ENCODE measurements at regions not wholly inside any gene's neighbourhood (a gene's known extent, or its start where the extent isn't known, plus 50 kb on each side); places are given as distances from the start of the nearest gene placed in this dataset.

DNA sequence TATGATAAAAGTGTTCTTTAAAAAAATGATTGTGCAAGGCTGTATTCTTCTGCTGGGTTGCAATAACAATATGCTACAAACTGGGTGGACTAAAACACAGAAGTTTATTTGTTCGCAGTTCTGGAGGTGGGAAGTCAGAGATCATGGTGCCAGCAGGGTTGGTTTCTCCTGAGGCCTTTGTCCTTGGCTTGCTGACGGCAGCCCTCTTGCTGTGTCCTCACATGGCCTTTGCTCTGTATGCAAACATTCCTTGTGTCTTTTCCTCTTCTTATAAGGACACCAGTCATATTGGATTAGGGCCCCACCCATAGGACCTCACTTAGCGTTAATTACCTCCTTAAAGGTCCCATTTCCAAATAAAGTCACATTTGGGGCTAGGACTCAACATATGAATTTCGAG, 220.4 kb downstream of the SAMD5 start:
- TF ChIP-seq, protein P1, sequence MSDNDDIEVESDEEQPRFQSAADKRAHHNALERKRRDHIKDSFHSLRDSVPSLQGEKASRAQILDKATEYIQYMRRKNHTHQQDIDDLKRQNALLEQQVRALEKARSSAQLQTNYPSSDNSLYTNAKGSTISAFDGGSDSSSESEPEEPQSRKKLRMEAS (IDR thresholded peaks at IDR 0.05) = no peak
- TF ChIP-seq ZFX (IDR thresholded peaks at IDR 0.05) (no peak), YY1 (IDR thresholded peaks at IDR 0.05; ENCODE audit: extremely low read depth, insufficient replicate concordance, low read depth, low read length) (no peak), SP1 (IDR thresholded peaks at IDR 0.05; ENCODE audit: low read depth) (no peak), JUND (IDR thresholded peaks at IDR 0.05) (no peak), EGR1 (IDR thresholded peaks at IDR 0.05; ENCODE audit: low read depth) (no peak), SRF (IDR thresholded peaks at IDR 0.05; ENCODE audit: low read depth) (no peak), POLR2A (IDR thresholded peaks at IDR 0.05; ENCODE audit: borderline replicate concordance, extremely low read depth, insufficient read depth, insufficient read length) (no peak), ZNF274 (IDR thresholded peaks at IDR 0.05; ENCODE audit: low read depth, low read length) (no peak), CBX3 (IDR thresholded peaks at IDR 0.05; ENCODE audit: low read depth) (no peak), RAD21 (IDR thresholded peaks at IDR 0.05; ENCODE audit: low read depth) (no peak), TCF7L2 (IDR thresholded peaks at IDR 0.05; ENCODE audit: borderline replicate concordance, extremely low read depth, insufficient read depth, insufficient read length) (no peak), EZH2 (IDR thresholded peaks at IDR 0.05) (no peak), ELF1 (IDR thresholded peaks at IDR 0.05; ENCODE audit: borderline replicate concordance, low read depth) (no peak), EZH2phosphoT487 (IDR thresholded peaks at IDR 0.05; ENCODE audit: borderline replicate concordance) (no peak), FOSL1 (IDR thresholded peaks at IDR 0.05; ENCODE audit: low read depth) (no peak)
- TF ChIP-seq, protein P2, sequence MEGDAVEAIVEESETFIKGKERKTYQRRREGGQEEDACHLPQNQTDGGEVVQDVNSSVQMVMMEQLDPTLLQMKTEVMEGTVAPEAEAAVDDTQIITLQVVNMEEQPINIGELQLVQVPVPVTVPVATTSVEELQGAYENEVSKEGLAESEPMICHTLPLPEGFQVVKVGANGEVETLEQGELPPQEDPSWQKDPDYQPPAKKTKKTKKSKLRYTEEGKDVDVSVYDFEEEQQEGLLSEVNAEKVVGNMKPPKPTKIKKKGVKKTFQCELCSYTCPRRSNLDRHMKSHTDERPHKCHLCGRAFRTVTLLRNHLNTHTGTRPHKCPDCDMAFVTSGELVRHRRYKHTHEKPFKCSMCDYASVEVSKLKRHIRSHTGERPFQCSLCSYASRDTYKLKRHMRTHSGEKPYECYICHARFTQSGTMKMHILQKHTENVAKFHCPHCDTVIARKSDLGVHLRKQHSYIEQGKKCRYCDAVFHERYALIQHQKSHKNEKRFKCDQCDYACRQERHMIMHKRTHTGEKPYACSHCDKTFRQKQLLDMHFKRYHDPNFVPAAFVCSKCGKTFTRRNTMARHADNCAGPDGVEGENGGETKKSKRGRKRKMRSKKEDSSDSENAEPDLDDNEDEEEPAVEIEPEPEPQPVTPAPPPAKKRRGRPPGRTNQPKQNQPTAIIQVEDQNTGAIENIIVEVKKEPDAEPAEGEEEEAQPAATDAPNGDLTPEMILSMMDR (IDR thresholded peaks at IDR 0.05 in 2 of 3, conservative IDR thresholded peaks at IDR 0.05 in 1 of 3; ENCODE audit: borderline replicate concordance in 1 of 3, insufficient read depth in 1 of 3, low read depth in 2 of 3, low read length in 2 of 3) = no peak
- TF ChIP-seq, protein P3, sequence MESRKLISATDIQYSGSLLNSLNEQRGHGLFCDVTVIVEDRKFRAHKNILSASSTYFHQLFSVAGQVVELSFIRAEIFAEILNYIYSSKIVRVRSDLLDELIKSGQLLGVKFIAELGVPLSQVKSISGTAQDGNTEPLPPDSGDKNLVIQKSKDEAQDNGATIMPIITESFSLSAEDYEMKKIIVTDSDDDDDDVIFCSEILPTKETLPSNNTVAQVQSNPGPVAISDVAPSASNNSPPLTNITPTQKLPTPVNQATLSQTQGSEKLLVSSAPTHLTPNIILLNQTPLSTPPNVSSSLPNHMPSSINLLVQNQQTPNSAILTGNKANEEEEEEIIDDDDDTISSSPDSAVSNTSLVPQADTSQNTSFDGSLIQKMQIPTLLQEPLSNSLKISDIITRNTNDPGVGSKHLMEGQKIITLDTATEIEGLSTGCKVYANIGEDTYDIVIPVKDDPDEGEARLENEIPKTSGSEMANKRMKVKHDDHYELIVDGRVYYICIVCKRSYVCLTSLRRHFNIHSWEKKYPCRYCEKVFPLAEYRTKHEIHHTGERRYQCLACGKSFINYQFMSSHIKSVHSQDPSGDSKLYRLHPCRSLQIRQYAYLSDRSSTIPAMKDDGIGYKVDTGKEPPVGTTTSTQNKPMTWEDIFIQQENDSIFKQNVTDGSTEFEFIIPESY (IDR thresholded peaks at IDR 0.05; ENCODE audit: extremely low read depth, insufficient replicate concordance, low read length) = no peak
- TF ChIP-seq, protein P4, sequence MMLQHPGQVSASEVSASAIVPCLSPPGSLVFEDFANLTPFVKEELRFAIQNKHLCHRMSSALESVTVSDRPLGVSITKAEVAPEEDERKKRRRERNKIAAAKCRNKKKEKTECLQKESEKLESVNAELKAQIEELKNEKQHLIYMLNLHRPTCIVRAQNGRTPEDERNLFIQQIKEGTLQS (IDR thresholded peaks at IDR 0.05) = no peak
- intact Hi-C loops (cut with micrococcal nuclease) = no loop called here
- no peak overlapping the region for H3K9ac ChIP-seq (ENCODE audit: low read length)
- H3K27ac ChIP-seq (ENCODE audit: low read depth, low read length) = no peak overlapping the region
- DNase-seq (ENCODE audit: low read depth, low spot score) (no peak), ATAC-seq (no peak)
- H3K9me2 ChIP-seq (ENCODE audit: insufficient read depth) = no peaks in the 10 kb centered on the region
- ChIA-PET CTCF (no interaction called here), POLR2A (no interaction called here), RAD21 (ENCODE audit: low non-redundant PET in 1 of 2, low total read pairs in 2 of 2, uncharacterized antibody in 2 of 2, unreplicated experiment in 2 of 2) (no interaction called here)
- no peaks in the 10 kb centered on the region for H3K4me1 ChIP-seq (ENCODE audit: control insufficient read depth in 1 of 2, insufficient read depth in 2 of 2, low read length in 2 of 2)
- no peak overlapping the region for H2AFZ ChIP-seq (ENCODE audit: low read depth, low read length, poor library complexity, severe bottlenecking)
- no TSS peak for BruUV-seq (replicated peaks)
- H4K20me1 ChIP-seq (ENCODE audit: insufficient read depth) = no peaks in the 10 kb centered on the region
- no peaks in the 10 kb centered on the region for H3K27me3 ChIP-seq (ENCODE audit: insufficient read depth, low read length)
- no peak overlapping the region for H3K4me3 ChIP-seq (replicated peaks in 1 of 2; ENCODE audit: low read depth in 1 of 2, low read length in 2 of 2)
- H3K36me3 ChIP-seq (ENCODE audit: control insufficient read depth in 1 of 2, insufficient read depth in 2 of 2, low read length in 2 of 2) = no peaks in the 10 kb centered on the region
- H3K4me2 ChIP-seq (ENCODE audit: low read length) = no peak overlapping the region
- no peaks in the 10 kb centered on the region for H3K9me3 ChIP-seq (ENCODE audit: control insufficient read depth in 1 of 2, insufficient read depth in 1 of 2, low read depth in 1 of 2, low read length in 2 of 2)
- H3K79me2 ChIP-seq (ENCODE audit: insufficient read depth, low read length) = no peaks in the 10 kb centered on the region
